ENCODE measurements at regions not wholly inside any gene's neighbourhood (a gene's known extent, or its start where the extent isn't known, plus 50 kb on each side); places are given as distances from the start of the nearest gene placed in this dataset.
"Not testable (repeated sequence)": the region's sequence is repeated elsewhere in the genome, so short reads cannot be mapped to it uniquely, and the experiment has no call there.

GRCh38 chr20:53658322-53658721 lies 64.7 kb upstream of the ZNF217 start:
- DNase-seq, result no peak

DNA sequence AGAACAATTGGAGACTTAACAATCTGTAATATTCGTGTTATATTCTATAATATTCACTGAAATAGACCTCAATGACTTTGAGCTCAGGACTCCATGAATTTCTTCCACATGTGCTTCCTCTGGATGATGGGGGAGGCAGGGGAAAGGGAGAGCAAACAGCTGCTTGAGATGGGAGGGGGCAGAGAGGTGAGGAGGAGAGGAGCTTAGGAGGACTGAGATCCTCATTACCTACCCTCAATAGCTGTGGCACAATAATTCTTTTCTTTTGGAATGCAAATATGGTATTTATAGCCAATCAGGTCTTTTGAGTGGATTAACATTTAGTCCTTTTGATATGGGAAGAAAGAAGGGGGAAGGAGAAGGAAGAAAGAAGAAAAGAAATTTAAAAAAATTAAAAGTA lies 64.1 kb upstream of the ZNF217 start:
- no peak for DNase-seq

DNA sequence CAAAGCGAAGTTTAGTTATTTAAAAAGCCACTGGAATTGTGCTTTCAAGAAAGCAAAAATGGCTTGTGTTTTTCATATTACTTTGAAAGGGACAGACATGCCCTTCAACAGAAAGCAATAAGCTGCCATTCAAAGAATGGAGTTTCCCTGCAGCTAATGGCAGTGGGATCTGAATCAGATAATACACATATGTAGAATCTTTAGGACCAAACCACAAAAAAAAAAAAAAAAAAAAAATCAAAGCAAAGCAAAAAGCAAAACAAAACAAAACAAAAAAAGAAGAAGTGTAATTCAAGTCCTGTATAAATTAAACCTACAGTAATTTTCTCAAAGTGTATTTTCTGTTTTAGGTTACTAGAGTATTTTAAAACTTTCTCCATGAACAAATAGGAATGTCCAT lies 63.6 kb upstream of the ZNF217 start:
- no peak for DNase-seq

DNA sequence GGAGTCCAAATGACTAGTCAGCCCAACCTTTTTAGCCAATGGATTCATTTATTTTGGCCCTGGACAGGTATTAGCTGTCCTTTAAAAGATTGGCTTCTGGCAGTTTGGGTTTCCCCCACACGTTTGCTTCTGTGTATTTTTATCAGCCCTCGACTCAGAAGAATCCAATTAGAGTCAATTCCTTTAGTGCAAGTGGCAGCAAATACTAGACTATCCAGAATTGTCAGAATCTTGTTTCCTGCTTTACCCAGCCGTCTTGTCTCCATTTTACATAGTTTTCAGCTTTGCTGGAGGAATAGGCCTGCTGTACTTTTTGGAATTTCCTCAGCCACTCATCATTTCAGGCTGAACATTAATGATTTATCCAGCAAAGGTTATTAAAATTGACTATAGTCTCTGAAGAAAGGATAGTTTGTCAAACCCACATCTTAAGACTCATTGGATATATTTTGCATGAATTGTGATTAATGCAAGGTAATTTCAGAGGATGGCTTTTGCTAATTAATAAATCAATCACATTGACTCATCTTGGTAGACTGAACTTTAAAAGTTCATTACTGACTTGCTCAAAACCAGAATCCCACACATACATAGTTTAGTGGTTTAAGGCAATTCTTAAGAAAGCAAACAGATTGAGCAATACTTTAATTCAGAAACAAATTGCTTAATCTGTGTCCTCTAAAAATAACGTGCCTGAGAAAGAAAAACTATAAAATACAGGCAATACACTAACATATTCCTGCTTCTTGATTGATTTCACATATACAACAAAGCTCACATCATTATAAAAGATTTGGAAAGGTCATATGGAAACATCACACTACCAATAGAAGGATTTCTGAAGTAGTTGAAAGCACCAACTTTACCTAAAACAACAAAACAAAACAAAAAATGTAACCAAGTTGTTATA lies 62.9 kb upstream of the ZNF217 start:
- DNase-seq, result no peak

DNA sequence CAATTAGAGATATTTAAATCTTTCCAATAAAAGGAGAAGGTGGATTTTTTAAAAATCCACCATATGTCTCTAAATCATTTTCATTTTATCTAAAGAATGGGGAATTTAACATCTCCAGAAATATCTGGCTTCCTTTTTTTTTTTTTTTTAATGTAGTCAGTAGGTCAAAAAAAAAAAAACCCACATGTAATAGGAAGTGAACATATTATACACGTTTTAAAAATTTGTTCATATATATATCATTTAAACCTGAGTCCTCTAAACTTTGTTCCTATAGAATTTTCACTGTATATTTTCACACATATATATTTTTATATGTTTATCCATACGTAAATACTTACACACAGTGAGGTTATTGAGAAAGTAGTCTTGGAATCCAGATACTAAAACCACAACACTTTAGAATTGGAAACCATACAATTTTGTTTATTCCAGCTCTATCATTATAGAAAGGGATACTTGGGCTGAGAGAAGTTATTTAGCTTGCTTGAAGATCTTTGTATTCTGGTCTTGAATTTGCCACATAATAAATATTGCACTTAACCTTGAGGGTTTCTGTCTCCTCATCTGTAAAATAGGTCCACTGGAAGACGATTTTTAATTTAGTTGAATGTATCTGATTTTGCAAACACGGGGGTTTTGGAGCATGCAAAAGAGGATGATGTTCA lies 62.1 kb upstream of the ZNF217 start:
- no peak for DNase-seq

DNA sequence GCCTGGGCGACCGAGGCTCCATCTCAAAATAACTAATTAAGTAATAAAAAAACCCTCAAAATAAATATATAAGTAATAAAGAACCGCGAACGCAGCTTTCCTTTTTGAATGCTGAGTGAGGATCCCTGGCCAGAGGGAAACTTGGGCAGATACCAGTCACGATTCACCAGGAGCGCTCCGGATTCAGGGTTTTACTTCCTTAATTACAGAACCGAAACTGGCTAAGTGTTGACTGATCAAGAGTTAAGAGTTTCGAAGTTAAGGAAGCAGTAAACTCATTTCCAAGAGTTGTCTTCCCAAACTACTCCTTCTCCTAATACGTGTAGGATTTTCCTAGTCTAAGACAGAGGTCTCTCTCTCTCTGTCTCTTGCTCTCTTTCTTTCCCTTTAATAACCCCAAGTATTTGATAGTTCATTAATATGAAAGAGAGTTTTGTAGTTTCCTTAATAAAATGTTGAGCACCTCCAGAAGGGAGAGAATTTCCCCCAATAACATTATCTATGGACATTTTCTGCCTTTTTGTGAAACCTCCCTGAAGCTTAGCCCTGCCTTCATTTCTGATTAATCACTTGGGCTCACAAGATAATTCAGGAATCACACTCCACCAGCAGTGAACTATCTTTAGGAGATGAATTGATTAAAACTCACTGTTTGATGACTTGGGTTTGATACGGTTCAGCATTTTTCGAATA lies 61.4 kb upstream of the ZNF217 start:
- DNase-seq, result no peak

DNA sequence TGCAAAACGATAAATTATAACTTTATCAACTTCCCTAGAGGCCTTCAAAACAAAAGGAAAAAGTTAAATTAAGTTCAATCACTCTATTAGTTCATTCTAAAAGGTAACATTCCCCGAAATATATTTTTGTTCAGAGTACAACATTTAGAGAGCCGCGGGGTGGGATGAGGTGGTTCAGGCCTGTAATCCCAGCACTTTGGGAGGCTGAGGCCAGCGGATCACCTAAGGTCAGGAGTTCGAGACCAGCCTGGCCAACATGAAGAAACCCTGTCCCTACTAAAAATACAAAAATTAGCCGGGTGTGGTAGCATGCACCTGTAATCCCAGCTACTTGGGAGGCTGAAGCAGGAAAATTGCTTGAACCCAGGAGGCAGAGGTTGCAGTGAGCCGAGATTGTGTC lies 60.9 kb upstream of the ZNF217 start:
- DNase-seq, result not testable (repeated sequence)

DNA sequence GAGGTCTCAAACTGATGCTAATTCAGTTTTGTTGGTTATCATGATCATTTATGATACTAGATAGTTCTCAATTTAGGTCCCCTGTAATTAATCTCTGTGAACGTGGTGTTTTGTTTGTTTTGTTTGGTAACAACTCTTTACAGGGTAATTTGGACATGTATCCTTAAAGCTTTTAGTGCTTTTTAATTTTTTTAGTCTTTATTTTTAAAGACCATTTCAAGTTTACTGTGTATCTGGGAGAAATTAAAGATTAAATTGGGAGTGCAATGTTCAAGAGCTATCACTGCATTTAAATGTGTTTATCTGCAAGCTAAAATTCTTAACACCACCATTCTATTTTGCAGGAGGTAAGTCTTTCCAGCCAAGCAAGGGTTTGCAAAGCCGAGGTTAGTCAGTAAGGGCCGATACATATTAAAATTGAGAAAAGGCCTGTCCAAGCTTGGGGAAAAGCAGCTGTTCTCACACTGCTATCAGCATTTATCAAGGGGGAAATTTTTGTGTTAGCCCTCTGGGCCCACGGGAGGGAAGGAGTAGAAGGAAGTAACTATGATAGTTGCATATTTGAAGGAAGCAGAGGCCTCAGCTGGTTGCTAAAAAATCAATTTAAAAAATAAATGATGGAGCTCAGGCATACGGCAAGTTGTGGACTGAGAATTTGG lies 59.3 kb upstream of the ZNF217 start:
- DNase-seq, result no peak

DNA sequence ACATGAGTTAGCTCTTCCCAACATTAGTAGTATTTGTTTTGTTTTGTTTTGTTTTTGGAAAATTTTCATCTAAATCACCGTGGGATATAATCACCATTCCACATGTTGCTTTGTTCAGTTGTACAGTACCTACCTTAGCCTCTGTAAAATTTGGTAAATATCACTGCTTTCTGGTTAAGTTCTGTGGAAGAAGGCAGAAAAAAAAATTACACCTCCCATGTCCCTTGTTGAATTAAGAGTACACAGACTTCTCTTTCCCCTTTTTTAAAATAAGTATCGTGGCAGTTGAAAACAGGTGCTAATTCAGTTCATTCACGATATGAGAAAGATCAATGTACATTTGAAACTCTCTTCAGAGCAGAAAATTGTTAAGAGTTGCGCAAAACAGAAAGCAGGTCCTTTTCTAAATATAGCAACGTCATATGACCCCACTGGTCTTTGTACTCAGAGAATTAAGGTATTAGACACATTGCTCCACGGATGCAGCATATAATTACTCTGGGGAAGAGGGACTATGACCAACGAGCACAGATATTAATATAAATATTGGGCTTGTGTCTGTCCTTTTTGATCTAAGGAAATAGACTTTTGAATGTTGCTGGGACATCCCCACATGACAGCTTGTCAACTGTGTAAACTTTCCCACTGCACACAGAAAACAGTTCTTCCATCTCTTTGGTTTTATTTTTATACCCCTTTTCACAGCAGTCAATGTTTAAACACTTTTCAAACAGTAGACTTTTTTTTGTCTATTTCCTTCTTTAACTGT lies 58.6 kb upstream of the ZNF217 start:
- DNase-seq, result no peak

- DNase-seq, result not testable (repeated sequence)
These were observed 55.9 kb upstream of the ZNF217 start for GRCh38 chr20:53649493-53649892.

GRCh38 chr20:53647286-53647821 lies 53.7 kb upstream of the ZNF217 start:
- no peak for DNase-seq

GRCh38 chr20:53646550-53646949 lies 52.9 kb upstream of the ZNF217 start:
- DNase-seq, result no peak

DNA sequence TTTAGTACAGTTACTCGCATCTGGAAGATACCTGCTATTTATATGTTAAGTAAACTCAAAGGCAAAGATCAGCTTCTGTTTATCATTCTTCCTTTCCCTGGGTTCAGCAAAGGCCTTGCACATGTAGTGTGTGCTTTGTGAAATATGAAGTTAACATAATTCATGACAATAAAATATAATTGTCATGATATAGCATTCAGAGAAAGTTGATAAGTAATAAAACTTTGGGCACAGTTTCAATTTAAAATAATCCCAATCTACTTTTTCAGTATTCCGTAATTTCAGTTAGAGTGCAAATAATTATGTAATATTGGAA lies 51.9 kb upstream of the ZNF217 start:
- DNase-seq, result no peak

DNA sequence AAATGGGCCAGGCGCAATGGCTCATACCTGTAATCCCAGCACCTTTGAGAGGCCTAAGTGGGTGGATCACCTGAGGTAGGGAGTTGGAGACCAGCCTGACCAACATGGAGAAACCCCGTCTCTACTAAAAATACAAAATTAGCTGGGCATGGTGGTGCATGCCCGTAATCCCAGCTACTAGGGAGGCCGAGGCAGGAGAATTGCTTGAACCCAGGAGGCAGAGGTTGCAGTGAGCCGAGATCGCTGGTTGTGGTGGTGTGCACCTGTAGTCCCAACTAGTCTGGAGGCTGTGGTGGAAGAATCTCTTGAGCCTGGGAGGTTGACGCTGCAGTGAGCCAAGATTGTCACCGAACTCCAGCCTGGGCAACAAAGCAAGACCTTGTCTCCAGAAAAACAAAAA lies 50.5 kb upstream of the ZNF217 start:
- DNase-seq, result not testable (repeated sequence)

All from left hindlimb (tissue), 1 donor.